Activated B cell treated with CpG ODN at 0.5 μM for 24 hours (primary cell): ENCODE measurements at regions not wholly inside any gene's neighbourhood (a gene's known extent, or its start where the extent isn't known, plus 50 kb on each side); places are given as distances from the start of the nearest gene placed in this dataset.
"Not testable (repeated sequence)": the region's sequence is repeated elsewhere in the genome, so short reads cannot be mapped to it uniquely, and the experiment has no call there.

Experiments used
- ATAC-seq: fragments of 200-7000 bp; cut with Tn5 transposase; one replicate; pipeline ENCODE4 v1.10.0; 2021; ENCODE audit warnings: low read depth, mild to moderate bottlenecking, moderate library complexity
- CTCF ChIA-PET: fragments of 350-600 bp; sonication (Branson Sonifier 250); formaldehyde crosslinking; loops from one replicate; lab custom pipeline; 2021; ENCODE audit warnings: antibody characterized with exemption; lab: Charles Lee
- POLR2A ChIA-PET: fragments of 350-600 bp; sonication (Branson Sonifier 250); formaldehyde crosslinking; loops from one replicate; lab custom pipeline; 2021; ENCODE audit warnings: antibody characterized with exemption; lab: Charles Lee
- DNase-seq: peaks from one replicate; pipeline ENCODE4 v3.0.0; 2022
- H3K27ac Mint-ChIP-seq: one replicate; pipeline ENCODE4 v1.8.0; 2020; ENCODE audit warnings: mixed read lengths
- H3K27me3 Mint-ChIP-seq: one replicate; pipeline ENCODE4 v1.8.0; 2021; ENCODE audit warnings: mixed read lengths
- H3K36me3 Mint-ChIP-seq: one replicate; pipeline ENCODE4 v1.8.0; 2021; ENCODE audit warnings: low read depth, mixed read lengths
- H3K4me1 Mint-ChIP-seq: one replicate; pipeline ENCODE4 v1.8.0; 2021; ENCODE audit warnings: mixed read lengths
- H3K4me3 Mint-ChIP-seq: one replicate; pipeline ENCODE4 v1.8.0; 2020; ENCODE audit warnings: mild to moderate bottlenecking, mixed read lengths
- H3K9me3 Mint-ChIP-seq: one replicate; pipeline ENCODE4 v1.8.0; 2020; ENCODE audit warnings: mixed read lengths
- CTCF ChIP-seq: fragments of 200-600 bp; IDR thresholded peaks from one replicate; pipeline ENCODE4 v1.8.0; 2022; ENCODE audit warnings: antibody characterized with exemption, mild to moderate bottlenecking
- intact Hi-C: fragments of 100-400 bp; cut with micrococcal nuclease; formaldehyde crosslinking; loops from one replicate; pipeline ENCODE4 v1.15.1; 2024

- DNase-seq (no peak), ATAC-seq (no peak)
- H3K36me3 Mint-ChIP-seq = no peaks in the 10 kb centered on the region
- no peaks in the 10 kb centered on the region for H3K4me1 Mint-ChIP-seq
- intact Hi-C loops = no loop called here
- ChIA-PET CTCF (no interaction called here), POLR2A (no interaction called here)
- no peak for TF ChIP-seq CTCF
- H3K4me3 Mint-ChIP-seq = no peak overlapping the region
- no peak overlapping the region for H3K27ac Mint-ChIP-seq
- peaks cover 8% of the 10 kb centered on the region for H3K27me3 Mint-ChIP-seq
- H3K9me3 Mint-ChIP-seq = no peaks in the 10 kb centered on the region
These were observed 72.0 kb upstream of the RHOBTB1 start for GRCh38 chr10:61016007-61016406.

- no peak overlapping the region for H3K4me3 Mint-ChIP-seq
- TF ChIP-seq CTCF = no peak
- POLR2A ChIA-PET = no interaction called here
These were observed 66.9 kb upstream of the RHOBTB1 start for GRCh38 chr10:61010863-61011262.

GRCh38 chr10:61003069-61003468 is 59.1 kb upstream of the RHOBTB1 start:
- intact Hi-C loops, CTCF ChIA-PET, DNase-seq, ATAC-seq, H3K36me3 Mint-ChIP-seq, H3K4me3 Mint-ChIP-seq, H3K4me1 Mint-ChIP-seq, POLR2A ChIA-PET, H3K9me3 Mint-ChIP-seq, H3K27ac Mint-ChIP-seq: not testable (repeated sequence)
- peaks cover 41% of the 10 kb centered on the region for H3K27me3 Mint-ChIP-seq

More at GRCh38 chr10:61010863-61011262, 66.9 kb upstream of the RHOBTB1 start:
- no peaks in the 10 kb centered on the region for H3K36me3 Mint-ChIP-seq
- ATAC-seq (no peak), DNase-seq (no peak)
- no peak overlapping the region for H3K27ac Mint-ChIP-seq
- intact Hi-C loops = no loop called here
- no peaks in the 10 kb centered on the region for H3K9me3 Mint-ChIP-seq
- H3K4me1 Mint-ChIP-seq = no peaks in the 10 kb centered on the region
- CTCF ChIA-PET = no interaction called here
- H3K27me3 Mint-ChIP-seq = peaks cover 14% of the 10 kb centered on the region

GRCh38 chr10:61001731-61002122 is 57.7 kb upstream of the RHOBTB1 start:
- Mint-ChIP-seq H3K27ac (no peak overlapping the region), H3K36me3 (no peaks in the 10 kb centered on the region), H3K4me1 (peaks cover 8% of the 10 kb centered on the region), H3K9me3 (peaks cover 5% of the 10 kb centered on the region), H3K27me3 (peaks cover 37% of the 10 kb centered on the region), H3K4me3 (peak overlapping the region; percentile 17)
- DNase-seq (no peak), ATAC-seq (no peak)
- ChIA-PET POLR2A (no interaction called here), CTCF (no interaction called here)
- no peak for TF ChIP-seq CTCF
- intact Hi-C loops = no loop called here

- ChIA-PET CTCF (no interaction called here), POLR2A (no interaction called here)
- no peak for TF ChIP-seq CTCF
- H3K4me3 Mint-ChIP-seq = peak overlapping the region; percentile 17
- no peaks in the 10 kb centered on the region for H3K36me3 Mint-ChIP-seq
- intact Hi-C loops = no loop called here
- H3K27me3 Mint-ChIP-seq = peaks cover 37% of the 10 kb centered on the region
- H3K27ac Mint-ChIP-seq = no peak overlapping the region
- peaks cover 5% of the 10 kb centered on the region for H3K9me3 Mint-ChIP-seq
- ATAC-seq = no peak
- peaks cover 8% of the 10 kb centered on the region for H3K4me1 Mint-ChIP-seq
- no peak for DNase-seq
These were observed 57.1 kb upstream of the RHOBTB1 start for GRCh38 chr10:61000769-61001730.
